ACC112 (cell line): ENCODE measurements at regions not wholly inside any gene's neighbourhood (a gene's known extent, or its start where the extent isn't known, plus 50 kb on each side); places are given as distances from the start of the nearest gene placed in this dataset.

Experiments used
- H2AFZ ChIP-seq: fragments of 200-600 bp; sonication (generic); one replicate; pipeline ENCODE4 v1.6.0; 2017; ENCODE audit warnings: antibody characterized with exemption, low read length; ENCODE audit not compliant: unreplicated experiment
- H3K27ac ChIP-seq: fragments of 200-600 bp; sonication (generic); 2 replicates; pipeline ENCODE4 v1.5.1; 2014; ENCODE audit warnings: low read depth, mild to moderate bottlenecking, antibody characterized with exemption, low read length, moderate library complexity
- H3K27me3 ChIP-seq: fragments of 200-600 bp; sonication (generic); 2 replicates; pipeline ENCODE4 v1.6.1; 2014; ENCODE audit warnings: mild to moderate bottlenecking, antibody characterized with exemption, low read length, moderate library complexity, mixed read lengths; ENCODE audit not compliant: insufficient read depth
- H3K36me3 ChIP-seq: fragments of 200-600 bp; sonication (generic); 2 replicates; pipeline ENCODE4 v1.6.1; 2016; ENCODE audit warnings: mild to moderate bottlenecking, antibody characterized with exemption, low read length, moderate library complexity, mixed read lengths; ENCODE audit not compliant: insufficient read depth
- H3K4me1 ChIP-seq: fragments of 200-600 bp; sonication (generic); one replicate; pipeline ENCODE4 v1.6.1; 2016; ENCODE audit warnings: low read length, mixed read lengths; ENCODE audit not compliant: insufficient read depth, unreplicated experiment, control insufficient read depth
- H3K4me3 ChIP-seq: fragments of 200-600 bp; sonication (generic); 2 replicates; pipeline ENCODE4 v1.5.1; 2014; ENCODE audit warnings: mild to moderate bottlenecking, low read depth, low read length
- H3K79me2 ChIP-seq: fragments of 200-600 bp; sonication (generic); one replicate; pipeline ENCODE4 v1.6.0; 2016; ENCODE audit warnings: low read length; ENCODE audit not compliant: control insufficient read depth, unreplicated experiment, insufficient read depth

- Histone ChIP-seq H3K79me2 (no peaks in the 10 kb centered on the region), H3K4me3 (no peak overlapping the region), H3K4me1 (no peaks in the 10 kb centered on the region), H3K27me3 (no peaks in the 10 kb centered on the region; the same call in none of the 2 replicates), H3K36me3 (no peaks in the 10 kb centered on the region; the same call in 1 of the 2 replicates), H2AFZ (no peak overlapping the region), H3K27ac (no peak overlapping the region)
These were observed 91.2 kb upstream of the CNOT2 start for GRCh38 chr12:70151993-70152392.

DNA sequence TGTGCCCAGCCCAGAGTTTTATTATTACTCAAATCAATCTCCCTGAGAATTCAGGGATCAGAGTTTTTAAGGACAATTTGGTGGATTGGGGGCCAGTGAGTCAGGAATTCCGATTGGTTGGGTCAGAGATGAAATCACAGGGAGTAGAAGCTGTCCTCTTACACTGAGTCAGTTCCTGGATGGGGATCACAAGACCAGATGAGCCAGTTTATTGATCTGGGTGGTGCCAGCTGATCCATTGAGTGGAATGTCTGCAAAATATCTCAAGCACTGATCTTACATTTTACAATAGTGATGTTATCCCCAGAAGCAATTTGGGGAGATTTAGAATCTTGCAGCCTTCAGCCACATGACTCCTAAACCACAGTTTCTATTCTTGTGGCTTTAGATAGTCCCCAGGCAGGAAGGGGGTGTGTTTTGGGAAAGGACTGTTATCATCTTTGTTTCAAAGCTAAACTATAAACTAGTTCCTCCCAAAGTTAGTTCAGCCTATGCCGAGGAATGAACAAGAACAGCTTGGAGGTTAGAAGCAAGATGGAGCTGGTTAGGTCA lies 89.1 kb upstream of the CNOT2 start:
- Histone ChIP-seq H3K4me3 (no peak overlapping the region), H3K27ac (no peak overlapping the region), H3K4me1 (no peaks in the 10 kb centered on the region), H3K79me2 (no peaks in the 10 kb centered on the region), H3K27me3 (no peaks in the 10 kb centered on the region; the same call in none of the 2 replicates), H2AFZ (no peak overlapping the region), H3K36me3 (no peaks in the 10 kb centered on the region; the same call in 1 of the 2 replicates)

DNA sequence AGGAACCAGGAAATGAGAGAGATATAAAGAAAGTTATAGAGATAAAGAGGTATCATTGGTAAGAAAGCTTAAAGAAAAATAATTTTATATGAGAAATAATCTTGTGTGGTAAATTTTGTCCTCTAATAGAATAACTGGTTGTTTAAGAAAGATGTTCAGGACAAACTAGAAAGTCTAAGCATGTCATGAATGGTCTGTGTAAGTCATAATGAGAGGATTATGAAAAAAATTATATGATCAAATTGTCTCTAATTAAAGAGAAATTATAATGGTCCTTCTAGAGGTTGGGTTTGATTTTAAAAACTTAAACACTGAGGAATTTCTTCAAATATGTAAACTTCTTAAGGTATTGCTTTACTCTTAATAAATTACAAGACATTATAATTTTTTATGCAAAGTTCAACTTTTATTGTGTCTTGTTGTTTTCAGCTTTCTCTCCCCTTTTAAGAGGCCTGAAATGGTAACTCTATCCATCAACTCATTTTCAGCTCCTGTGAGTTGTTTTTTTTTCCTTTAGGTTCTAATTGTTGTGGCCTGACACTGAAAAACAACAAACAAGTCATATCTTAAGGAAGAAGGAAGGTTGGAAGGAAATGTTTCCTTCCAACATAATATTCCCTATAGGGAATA lies 88.2 kb upstream of the CNOT2 start:
- H3K4me1 ChIP-seq = no peaks in the 10 kb centered on the region
- H3K79me2 ChIP-seq = no peaks in the 10 kb centered on the region
- no peak overlapping the region for H2AFZ ChIP-seq
- H3K27ac ChIP-seq = no peak overlapping the region
- no peaks in the 10 kb centered on the region; the same call in 1 of the 2 replicates for H3K36me3 ChIP-seq
- no peaks in the 10 kb centered on the region; the same call in none of the 2 replicates for H3K27me3 ChIP-seq
- no peak overlapping the region for H3K4me3 ChIP-seq

DNA sequence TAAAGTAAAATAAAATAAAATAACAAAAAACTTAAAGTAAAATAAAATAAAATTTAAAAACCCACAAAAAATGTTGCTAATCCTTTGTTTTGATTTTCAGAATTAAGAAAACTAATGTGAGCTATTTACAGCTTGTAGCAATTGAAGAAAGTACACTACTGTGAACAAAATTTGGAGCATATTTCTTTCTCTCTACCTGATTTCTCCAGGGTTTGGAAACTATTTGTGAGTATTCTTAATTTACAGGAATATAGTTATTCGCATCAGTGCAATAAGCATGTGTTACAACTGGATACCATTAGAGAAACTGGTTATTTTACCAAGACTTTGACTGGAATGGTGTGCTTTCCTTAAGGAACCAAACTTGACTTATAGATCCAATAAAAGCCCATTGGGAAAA lies 86.1 kb upstream of the CNOT2 start:
- Histone ChIP-seq H3K36me3 (no peaks in the 10 kb centered on the region; the same call in 1 of the 2 replicates), H3K27ac (no peak overlapping the region), H3K79me2 (no peaks in the 10 kb centered on the region), H3K4me3 (no peak overlapping the region), H3K27me3 (no peaks in the 10 kb centered on the region), H3K4me1 (no peaks in the 10 kb centered on the region), H2AFZ (no peak overlapping the region)

- Histone ChIP-seq H2AFZ (no peak overlapping the region), H3K4me1 (no peaks in the 10 kb centered on the region), H3K4me3 (no peak overlapping the region), H3K79me2 (no peaks in the 10 kb centered on the region), H3K27ac (no peak overlapping the region), H3K27me3 (no peaks in the 10 kb centered on the region), H3K36me3 (no peaks in the 10 kb centered on the region)
These were observed 77.8 kb upstream of the CNOT2 start for GRCh38 chr12:70165450-70165849.

GRCh38 chr12:70176290-70176689 lies 66.9 kb upstream of the CNOT2 start:
- H3K79me2 ChIP-seq = no peaks in the 10 kb centered on the region
- no peak overlapping the region for H3K4me3 ChIP-seq
- no peak overlapping the region for H3K27ac ChIP-seq
- H3K36me3 ChIP-seq = no peaks in the 10 kb centered on the region
- no peak overlapping the region for H2AFZ ChIP-seq
- H3K4me1 ChIP-seq = no peaks in the 10 kb centered on the region
- H3K27me3 ChIP-seq = no peaks in the 10 kb centered on the region

- H3K27me3 ChIP-seq = no peaks in the 10 kb centered on the region
- no peak overlapping the region for H3K4me3 ChIP-seq
- no peaks in the 10 kb centered on the region for H3K36me3 ChIP-seq
- H2AFZ ChIP-seq = no peak overlapping the region
- H3K79me2 ChIP-seq = no peaks in the 10 kb centered on the region
- H3K27ac ChIP-seq = no peak overlapping the region
- H3K4me1 ChIP-seq = no peaks in the 10 kb centered on the region
These were observed 65.6 kb upstream of the CNOT2 start for GRCh38 chr12:70177631-70178030.

DNA sequence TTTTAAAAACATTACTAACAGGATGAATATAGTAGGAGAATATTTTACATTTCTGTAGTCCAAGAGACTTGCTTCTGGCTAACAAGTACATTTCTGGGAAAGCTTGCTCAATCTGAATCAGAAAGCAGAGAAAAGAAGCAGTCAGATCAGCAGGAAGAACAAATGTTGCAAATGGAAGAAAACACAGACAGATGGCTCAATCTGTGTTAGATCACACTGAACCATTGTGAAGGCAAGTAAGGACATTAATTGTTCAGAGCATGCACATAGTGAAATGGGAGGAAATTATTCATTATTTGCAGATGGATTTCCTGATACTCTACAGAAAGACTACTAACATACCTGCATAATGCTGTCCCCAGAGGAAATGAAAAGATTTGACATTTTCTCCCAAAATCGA lies 65.2 kb upstream of the CNOT2 start:
- Histone ChIP-seq H3K36me3 (no peaks in the 10 kb centered on the region), H3K4me1 (no peaks in the 10 kb centered on the region), H3K27ac (no peak overlapping the region), H3K79me2 (no peaks in the 10 kb centered on the region), H3K4me3 (peak overlapping the region; percentile 44), H3K27me3 (no peaks in the 10 kb centered on the region), H2AFZ (peak overlapping the region; percentile 27)

GRCh38 chr12:70180130-70180529 lies 63.1 kb upstream of the CNOT2 start:
- Histone ChIP-seq H3K4me3 (no peak overlapping the region), H3K27me3 (no peaks in the 10 kb centered on the region), H3K27ac (no peak overlapping the region), H2AFZ (no peak overlapping the region), H3K36me3 (no peaks in the 10 kb centered on the region), H3K4me1 (no peaks in the 10 kb centered on the region), H3K79me2 (no peaks in the 10 kb centered on the region)

DNA sequence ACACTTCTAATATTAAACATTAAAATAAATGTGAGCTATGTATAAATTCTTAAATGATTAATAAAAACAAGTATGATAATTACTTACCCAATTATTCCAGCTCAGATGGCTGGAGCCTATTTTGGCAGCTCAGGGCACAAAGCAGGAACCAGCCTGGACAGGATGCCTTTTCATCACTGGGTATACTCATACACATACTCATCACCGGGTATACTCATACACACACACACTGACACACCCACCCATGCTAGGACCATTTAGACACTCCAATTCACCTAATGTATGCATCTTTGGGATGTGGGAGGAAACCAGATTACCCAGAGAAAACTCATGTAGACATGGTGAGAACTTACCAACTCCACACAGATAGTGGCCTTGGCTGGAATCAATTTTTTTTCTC lies 57.9 kb upstream of the CNOT2 start:
- Histone ChIP-seq H2AFZ (no peak overlapping the region), H3K36me3 (no peaks in the 10 kb centered on the region)

DNA sequence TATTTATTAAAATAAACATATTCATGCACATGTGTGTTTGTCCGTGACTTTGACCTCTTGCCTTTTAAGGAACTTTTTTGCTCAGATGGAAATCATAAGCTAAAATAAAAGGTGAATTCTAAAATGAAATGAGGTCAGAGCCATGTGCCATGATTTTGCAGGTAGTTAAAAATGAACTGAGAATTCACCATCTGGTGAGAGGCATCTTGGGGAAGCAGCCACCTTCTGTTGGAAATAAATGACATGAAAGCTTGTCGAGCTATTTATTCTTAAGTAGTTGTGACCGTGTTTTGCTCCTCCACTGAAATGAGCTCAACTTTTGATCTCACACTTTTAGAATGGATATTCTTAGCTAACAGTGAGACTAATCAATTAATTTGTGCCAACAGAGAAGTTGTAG lies 56.8 kb upstream of the CNOT2 start:
- no peak overlapping the region for H3K27ac ChIP-seq
- H2AFZ ChIP-seq = no peak overlapping the region
- H3K27me3 ChIP-seq = no peaks in the 10 kb centered on the region
- no peaks in the 10 kb centered on the region for H3K36me3 ChIP-seq
- H3K4me1 ChIP-seq = peaks cover 8% of the 10 kb centered on the region
- no peak overlapping the region for H3K4me3 ChIP-seq
- no peaks in the 10 kb centered on the region for H3K79me2 ChIP-seq

More for the DNA sequence above, 57.9 kb upstream of the CNOT2 start:
- no peaks in the 10 kb centered on the region for H3K79me2 ChIP-seq
- H3K4me1 ChIP-seq = peaks cover 3% of the 10 kb centered on the region
- H3K27me3 ChIP-seq = no peaks in the 10 kb centered on the region
- H3K27ac ChIP-seq = no peak overlapping the region
- H3K4me3 ChIP-seq = no peak overlapping the region
